HL-60 (cell line): ENCODE measurements at regions not wholly inside any gene's neighbourhood (a gene's known extent, or its start where the extent isn't known, plus 50 kb on each side); places are given as distances from the start of the nearest gene placed in this dataset.

Experiments used
- DNase-seq, 2 experiments: peaks; one replicate each; pipeline ENCODE4 v3.0.0-alpha.2; 2010 to 2020; ENCODE audit warnings: low read depth in 1 of 2, low spot score in 1 of 2
- H3K27ac ChIP-seq: fragments of 250-450 bp; sonication (Bioruptor Pico); replicated peaks from 2 replicates; pipeline ENCODE4 v1.5.1; 2020; ENCODE audit warnings: mild to moderate bottlenecking, moderate library complexity
- H3K27me3 ChIP-seq: fragments of 250-450 bp; sonication (Bioruptor Pico); 2 replicates; pipeline ENCODE4 v1.5.1; 2021; ENCODE audit warnings: mild to moderate bottlenecking, moderate library complexity; ENCODE audit not compliant: insufficient read depth, poor library complexity, severe bottlenecking
- H3K4me3 ChIP-seq: replicated peaks from 2 replicates; pipeline ENCODE4 v1.5.1; 2011; ENCODE audit warnings: mild to moderate bottlenecking, control low read depth, low read length; ENCODE audit not compliant: insufficient read depth
- CTCF ChIP-seq: IDR thresholded peaks from one replicate; pipeline ENCODE4 v1.5.1; 2011; ENCODE audit warnings: low read length, control low read depth, inconsistent platforms; ENCODE audit not compliant: insufficient read depth
- GABPA ChIP-seq: IDR thresholded peaks from 2 replicates; pipeline ENCODE4 v1.6.1; 2012; ENCODE audit warnings: low read depth
- POLR2AphosphoS5 ChIP-seq: IDR thresholded peaks from 2 replicates; pipeline ENCODE4 v1.6.1; 2012; ENCODE audit warnings: low read depth
- REST ChIP-seq: IDR thresholded peaks from 2 replicates; pipeline ENCODE4 v1.6.1; 2012; ENCODE audit warnings: low read depth; ENCODE audit not compliant: insufficient replicate concordance
- SPI1 ChIP-seq: IDR thresholded peaks from 2 replicates; pipeline ENCODE4 v1.6.1; 2012; ENCODE audit warnings: low read depth, mild to moderate bottlenecking, borderline replicate concordance

GRCh38 chr1:219416598-219417238, 196.2 kb downstream of the ZC3H11B start:
- Histone ChIP-seq H3K27me3 (no peaks in the 10 kb centered on the region), H3K4me3 (no peak overlapping the region), H3K27ac (no peak overlapping the region)
- peak; percentile 25 to 53 for DNase-seq
- TF ChIP-seq SPI1 (no peak), POLR2AphosphoS5 (no peak), CTCF (peak; percentile 58), GABPA (no peak), REST (no peak)

- Histone ChIP-seq H3K27ac (no peak overlapping the region), H3K27me3 (no peaks in the 10 kb centered on the region), H3K4me3 (no peak overlapping the region)
- no peak for DNase-seq
- TF ChIP-seq SPI1 (no peak), REST (no peak), POLR2AphosphoS5 (no peak), CTCF (no peak), GABPA (no peak)
Observed at GRCh38 chr1:219415915-219416314, 197.0 kb downstream of the ZC3H11B start.

GRCh38 chr1:219415433-219415832, 197.5 kb downstream of the ZC3H11B start:
- no peak for DNase-seq
- Histone ChIP-seq H3K4me3 (no peak overlapping the region), H3K27me3 (no peaks in the 10 kb centered on the region), H3K27ac (no peak overlapping the region)
- TF ChIP-seq SPI1 = no peak
- no peak for TF ChIP-seq POLR2AphosphoS5
- TF ChIP-seq REST = no peak
- TF ChIP-seq GABPA = no peak
- no peak for TF ChIP-seq CTCF
